GM19397 (cell line): ENCODE measurements at regions not wholly inside any gene's neighbourhood (a gene's known extent, or its start where the extent isn't known, plus 50 kb on each side); places are given as distances from the start of the nearest gene placed in this dataset.

Experiments used
- ATAC-seq: cut with Tn5 transposase; IDR thresholded peaks from one replicate; pipeline ENCODE4 v1.9.1; 2021; ENCODE audit warnings: mild to moderate bottlenecking, moderate library complexity; ENCODE audit not compliant: unreplicated experiment

DNA sequence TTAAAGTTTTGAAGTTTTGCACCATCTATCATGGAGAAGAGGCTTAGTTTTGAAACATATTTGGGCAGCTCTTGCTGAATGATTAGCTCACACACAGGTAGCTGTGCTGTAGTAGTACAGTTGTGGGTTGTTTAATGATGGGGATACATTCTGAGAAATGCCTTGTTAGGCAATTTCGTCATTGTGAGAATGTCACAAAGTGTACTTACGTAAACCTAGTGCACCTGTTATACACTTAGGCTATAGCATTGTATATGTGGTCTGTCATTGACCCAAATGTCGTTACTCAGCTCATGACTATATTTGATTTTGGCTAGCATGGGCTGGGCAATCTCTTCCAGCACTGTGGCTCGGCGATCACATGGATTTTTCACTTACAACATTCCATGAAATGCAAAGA lies 247.2 kb upstream of the IGFBP3 start:
- ATAC-seq: no peak

DNA sequence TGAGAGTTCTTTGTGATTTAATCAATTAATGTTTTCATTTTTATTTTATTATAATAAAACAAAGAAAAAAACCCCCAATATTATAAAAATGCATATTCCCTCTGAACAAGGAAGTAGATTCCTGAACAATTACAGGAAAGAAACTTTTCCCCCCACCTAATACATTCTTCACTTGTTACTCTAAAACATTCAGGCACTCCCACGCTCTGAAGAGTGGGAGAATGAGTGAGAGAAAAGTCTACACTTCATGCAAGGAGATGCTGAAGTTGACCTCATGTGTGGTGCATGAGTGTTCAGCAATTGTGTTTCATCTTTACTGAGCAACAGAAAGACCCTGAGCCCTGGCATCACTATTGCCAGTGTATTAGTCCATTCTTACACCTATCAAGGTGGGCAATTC lies 244.2 kb upstream of the IGFBP3 start:
- ATAC-seq: no peak

DNA sequence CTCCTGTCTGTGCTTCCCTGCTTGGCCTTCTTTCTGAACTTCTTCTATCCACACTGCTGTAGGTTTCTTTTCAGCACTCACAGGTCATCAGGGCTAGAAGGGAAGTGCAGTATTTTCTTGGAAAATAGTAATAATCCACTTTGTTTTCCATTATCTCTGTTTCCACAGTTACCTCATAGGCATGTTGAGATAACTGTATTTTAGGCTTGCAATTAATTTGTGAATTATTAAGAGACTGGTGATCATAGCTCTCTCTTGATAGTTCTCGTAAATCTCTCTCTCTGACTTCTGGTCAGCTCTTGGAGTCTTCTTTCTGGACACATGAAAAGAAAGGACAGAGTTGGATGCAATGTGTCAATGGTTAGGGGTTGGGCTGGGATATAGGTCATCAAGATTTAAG lies 243.6 kb upstream of the IGFBP3 start:
- no peak for ATAC-seq

DNA sequence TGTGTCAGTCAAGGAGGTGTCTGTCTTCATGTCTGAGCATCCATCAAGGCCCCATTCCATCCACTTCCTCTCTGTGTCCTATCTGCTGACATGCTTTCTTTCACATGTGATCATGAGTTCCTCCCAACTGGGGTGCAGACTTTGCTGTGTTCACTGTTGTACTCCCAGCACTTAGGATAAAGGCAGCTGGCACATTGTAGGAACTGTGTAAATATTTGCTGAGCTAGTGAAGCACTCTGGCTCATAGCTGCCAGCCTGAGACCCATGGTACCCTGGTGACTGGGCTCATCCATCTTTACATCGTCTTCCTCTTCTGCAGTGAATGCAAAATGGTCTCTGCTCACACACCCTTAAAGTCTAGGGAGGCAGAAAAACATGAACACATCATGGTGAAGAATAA lies 242.2 kb upstream of the IGFBP3 start:
- ATAC-seq: no peak

DNA sequence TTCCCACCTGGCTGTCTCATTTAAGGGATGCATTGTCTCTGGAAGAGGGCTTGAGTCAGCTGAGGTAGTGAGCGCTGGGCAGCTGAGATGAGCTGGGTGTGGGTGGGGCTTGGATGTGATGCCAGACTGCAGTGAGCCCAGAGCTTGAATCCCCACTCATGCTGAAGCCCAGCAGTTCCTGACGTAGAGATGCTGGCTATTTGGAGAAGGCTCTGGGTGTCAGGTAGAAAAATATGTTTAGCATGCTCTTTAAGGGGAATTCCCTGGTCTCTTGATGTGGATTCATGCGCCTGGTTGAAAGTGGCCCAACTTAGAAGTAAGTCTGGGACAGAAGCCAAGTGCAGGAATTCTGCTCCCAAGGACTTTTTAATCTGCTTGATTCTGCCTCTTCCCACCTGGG lies 241.5 kb upstream of the IGFBP3 start:
- ATAC-seq: no peak

DNA sequence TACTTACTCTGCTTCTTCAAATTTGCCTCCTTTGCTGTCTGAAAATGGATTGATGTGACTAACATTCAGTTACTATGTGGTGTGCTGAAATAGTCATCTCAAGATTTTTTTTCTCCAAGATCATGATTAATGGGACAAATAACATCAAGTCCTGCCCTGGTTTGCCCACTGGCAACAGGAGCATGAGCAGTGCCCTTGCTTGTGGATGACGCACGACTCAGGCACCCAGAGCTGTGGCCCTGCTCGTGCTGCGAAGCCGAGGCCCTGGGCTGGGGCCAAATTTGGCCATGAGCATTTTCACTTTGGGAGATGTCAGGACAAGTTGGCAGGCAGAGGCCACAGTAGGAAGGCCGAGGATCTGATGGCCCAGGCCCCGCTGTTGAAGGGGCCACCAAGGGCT lies 239.8 kb upstream of the IGFBP3 start:
- ATAC-seq: no peak

DNA sequence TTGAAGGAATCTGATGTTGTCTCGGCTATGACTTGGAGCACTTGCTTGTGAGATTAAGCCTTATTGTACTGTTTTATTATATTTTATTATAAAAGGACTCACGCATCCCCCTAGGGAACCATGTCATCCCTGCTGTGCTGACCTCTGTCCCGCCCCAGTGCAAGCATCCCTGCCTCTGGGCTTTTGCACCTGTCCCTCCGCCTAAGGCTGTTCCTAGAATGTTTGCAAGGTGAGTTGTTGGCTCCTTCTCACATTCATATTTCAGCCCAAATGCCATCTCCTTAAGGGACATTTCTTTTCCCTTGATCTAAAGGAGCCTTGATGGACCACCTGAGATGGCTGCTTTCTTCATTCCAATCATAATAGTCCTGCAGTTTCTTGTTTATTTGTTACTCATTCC lies 236.9 kb upstream of the IGFBP3 start:
- ATAC-seq: no peak

DNA sequence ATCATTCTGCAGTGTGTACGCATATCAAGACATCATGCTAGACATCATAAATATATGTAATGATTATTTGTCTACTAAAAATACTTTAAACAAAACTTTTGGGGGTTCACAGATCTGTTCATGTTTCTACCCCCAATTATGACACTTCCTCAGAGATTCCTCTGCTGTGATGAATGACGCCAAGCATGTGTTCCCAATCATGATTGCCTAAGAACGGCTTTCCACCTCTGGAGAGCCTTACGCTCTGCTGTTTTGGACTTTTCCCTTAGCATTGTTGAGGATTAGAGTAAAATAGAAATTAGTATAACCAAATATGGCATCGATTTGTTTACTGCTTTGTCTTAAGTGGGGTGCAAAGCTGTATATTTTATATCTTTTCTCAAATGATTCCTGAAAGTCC lies 236.3 kb upstream of the IGFBP3 start:
- ATAC-seq: no peak

DNA sequence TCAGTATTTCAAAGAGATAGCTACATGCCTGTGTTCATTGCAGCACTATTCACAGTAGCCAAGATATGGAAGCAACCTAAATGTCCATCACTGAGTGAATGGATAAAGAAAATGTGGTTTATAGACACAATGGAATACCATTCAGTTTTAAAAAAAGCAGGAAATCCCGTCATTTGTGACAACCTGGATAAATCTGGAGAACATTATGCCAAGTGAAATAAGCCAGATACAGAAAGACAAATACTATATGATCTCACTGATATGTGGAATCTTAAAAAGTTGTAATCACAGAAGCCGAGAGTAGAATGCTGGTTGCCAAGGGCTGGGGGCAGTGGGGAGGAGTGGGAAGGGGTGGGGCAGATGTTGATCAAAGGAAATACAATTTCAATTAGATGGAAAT lies 235.8 kb upstream of the IGFBP3 start:
- no peak for ATAC-seq

DNA sequence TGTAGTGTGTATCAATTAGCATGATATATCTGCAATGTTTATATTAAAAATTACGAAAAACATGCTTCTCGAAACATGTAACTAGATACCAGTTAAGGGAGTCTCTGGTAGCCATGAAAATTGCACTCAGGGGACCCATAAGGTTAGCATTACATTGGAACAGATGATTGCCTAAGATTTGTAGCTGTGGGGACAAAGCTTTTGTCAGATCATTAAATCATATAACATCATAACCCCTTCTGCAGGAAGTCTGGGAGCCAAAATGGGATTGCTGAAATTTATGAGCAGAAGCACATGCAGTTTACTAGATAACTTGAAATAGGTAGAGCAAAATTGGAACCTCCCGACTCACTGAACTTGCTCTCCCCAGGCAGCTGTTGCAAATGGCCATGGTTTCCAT lies 235.0 kb upstream of the IGFBP3 start:
- ATAC-seq: no peak

DNA sequence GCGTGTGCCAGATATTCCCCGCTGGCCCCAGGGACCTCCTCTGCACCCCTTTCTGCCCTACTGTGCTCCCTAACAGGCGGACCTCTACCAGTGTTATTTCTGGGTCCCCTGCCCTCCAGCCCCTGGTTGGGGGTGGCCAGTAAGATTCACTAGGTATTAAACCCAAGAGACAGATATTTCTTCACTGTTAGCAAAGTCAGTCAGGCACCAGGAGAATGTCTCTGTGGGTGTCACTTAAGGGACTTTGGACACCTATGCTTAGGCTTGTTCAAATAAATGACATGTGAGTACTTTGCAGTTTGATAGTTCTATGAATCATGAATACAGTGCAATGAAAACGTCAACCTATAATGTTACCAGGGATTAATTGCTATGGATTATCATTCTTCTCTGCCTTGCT lies 234.3 kb upstream of the IGFBP3 start:
- ATAC-seq: no peak

DNA sequence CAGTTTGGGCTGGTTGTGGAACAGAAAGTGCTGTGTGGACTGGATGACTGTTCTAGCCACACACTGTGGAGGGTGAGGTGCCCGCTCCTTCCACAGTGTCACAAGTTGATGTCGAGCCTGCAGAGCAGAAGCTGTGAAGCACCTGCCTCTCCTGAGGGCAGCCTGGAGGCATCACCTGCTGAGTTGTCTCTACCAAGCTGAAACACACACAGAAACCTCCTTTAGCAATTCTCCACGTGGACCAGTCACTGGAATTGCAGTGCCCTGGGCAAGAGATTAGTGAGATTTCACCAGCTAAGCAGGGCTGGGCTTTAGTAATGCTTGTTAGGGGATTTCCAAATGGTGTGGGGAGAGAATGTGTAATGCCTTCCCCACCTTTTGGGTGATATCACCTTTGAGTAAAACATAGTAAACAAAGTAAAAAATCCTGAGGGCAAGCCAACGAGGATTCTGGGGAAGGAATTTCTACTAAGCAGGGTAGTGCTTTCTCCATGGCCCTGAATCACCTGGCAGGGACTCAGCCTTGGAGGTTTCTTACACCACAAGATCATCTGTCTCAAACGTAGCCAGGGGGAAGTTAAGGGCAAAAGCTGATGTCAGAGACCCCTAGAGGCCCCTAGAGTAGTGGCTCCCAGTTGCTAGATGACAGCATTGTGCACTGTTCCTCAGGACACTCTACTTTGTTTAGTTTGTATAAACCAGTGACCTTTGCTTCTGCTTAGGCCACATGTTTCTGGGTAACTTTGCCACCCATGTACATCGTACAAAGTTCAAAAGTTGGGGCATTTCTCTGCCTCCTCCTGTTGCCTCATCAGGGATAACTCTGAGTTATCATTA lies 233.1 kb upstream of the IGFBP3 start:
- ATAC-seq: no peak

DNA sequence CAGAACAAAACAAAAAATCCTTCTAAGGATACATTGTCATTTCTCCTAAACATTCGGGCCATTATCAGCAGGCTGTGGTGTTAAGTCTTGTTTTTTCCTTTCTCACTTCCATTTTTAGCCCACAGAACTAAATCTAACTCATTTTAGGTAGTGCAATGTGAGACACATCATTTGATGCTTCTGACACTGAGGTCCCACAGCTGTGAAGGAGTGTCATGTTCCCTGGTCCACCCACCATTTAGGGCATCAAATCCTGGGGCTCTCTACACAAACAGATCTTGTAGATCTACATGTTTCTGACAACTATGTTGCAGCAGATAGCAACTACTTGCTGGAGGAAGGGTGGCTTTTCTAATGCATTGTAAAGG lies 232.5 kb upstream of the IGFBP3 start:
- no peak for ATAC-seq

DNA sequence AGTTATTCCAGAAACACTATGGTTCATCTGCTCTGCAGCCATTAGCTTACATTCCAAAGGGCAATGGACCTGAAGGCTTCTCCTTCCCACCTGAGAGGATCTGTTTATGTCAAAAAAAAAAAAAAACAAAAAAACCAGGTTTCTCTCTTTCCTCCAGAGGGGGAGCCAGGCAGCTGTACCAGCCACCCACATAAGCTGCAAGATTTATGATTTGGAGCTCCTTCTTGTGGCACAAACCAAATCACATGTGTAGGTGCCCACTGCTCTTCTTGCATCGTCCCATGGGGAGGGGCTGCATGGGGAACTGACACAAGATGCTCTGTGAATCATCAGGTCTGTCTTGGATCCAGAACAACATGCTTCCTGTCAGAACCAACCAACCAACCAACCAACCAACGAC lies 231.6 kb upstream of the IGFBP3 start:
- ATAC-seq: no peak

DNA sequence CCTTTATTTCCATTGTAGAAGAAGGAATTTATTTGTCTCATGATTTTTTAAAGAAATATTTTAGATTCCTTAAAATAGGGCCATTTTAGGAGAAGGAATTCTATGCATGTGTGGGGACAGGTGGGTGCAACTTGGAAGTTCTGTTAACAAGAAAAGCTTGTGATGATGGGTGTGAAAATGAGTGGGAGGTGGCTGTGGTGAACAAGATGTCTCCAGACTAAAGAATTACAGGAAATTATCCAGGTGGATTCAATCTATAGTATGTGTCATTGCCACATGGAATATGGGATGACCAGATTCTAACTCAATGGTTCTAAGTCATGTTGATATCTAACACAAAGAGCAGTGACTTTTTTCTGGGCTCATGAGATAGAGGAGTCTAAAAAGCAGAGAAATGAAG lies 229.6 kb upstream of the IGFBP3 start:
- no peak for ATAC-seq

DNA sequence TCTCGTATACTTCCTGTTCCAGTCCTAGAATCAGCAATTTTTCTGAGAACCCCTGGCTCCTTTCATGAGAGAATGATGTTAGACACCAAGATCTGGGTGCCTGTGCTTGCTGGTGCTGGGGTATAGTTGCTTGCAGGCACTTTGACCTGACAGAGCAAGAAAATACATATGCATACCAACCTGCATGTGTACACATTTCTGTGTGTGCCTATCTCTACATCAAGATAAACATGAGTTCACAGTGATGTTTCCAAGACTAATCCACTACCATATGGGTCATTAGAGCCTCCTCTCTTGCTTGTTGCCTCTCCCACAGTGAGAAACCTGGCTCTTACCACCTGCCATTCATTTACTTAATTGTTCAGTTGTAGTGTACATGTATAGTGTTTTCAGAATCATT lies 229.1 kb upstream of the IGFBP3 start:
- ATAC-seq: no peak

DNA sequence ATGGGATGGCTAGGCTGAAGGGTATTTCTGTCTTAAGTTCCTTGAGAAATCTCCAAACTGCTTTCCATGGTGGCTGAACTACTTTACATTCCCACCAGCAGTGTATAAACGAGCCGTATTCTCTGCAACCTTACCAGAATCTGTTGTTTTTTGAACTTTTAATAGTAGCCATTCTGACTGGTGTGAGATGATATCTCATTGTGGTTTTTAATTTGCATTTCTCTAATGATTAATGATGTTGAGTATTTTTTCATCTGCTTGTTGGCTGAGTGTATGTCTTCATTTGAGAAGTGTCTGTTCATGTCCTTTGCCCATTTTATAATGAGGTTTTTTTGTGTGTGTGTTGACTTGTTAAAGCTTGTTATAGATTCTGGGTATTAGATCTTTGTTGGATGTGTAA lies 226.8 kb upstream of the IGFBP3 start:
- ATAC-seq: no peak

DNA sequence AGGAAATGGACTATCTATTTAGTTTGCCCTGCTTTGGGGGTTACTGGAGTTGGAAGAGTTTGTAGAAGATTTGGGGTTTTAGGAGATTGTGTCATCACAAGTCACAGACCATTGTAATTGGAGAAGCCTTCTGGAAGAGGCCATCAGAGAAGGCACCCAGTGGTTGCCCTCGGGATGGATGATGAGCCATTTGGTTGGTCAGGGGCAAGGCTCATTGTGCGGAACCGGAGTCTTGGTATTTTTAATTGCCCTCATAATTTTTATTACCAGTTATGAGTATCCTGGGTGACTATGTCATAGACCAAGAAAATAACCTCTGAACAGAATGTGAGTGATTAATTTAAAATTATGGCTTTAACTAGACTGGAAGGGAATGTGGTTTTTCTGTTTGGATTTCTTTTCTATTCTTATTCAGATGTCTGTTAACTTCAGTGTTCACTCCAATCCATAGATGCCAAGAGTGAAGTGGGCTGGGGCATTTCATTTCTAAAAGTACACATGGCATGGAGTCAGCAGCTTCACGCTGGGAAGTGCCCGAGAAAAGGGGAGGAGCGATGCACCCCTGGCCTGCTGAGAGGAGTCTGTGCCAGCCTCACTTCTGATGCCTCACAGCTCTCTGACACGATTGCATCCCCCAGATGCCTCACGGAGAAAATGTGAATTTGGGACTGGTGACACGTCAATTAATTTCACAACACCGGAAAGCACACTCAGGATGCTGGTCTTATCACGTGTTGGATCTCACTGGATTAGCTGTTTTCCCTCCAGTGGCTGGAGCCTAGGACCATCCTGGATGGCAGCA lies 225.6 kb upstream of the IGFBP3 start:
- no peak for ATAC-seq

DNA sequence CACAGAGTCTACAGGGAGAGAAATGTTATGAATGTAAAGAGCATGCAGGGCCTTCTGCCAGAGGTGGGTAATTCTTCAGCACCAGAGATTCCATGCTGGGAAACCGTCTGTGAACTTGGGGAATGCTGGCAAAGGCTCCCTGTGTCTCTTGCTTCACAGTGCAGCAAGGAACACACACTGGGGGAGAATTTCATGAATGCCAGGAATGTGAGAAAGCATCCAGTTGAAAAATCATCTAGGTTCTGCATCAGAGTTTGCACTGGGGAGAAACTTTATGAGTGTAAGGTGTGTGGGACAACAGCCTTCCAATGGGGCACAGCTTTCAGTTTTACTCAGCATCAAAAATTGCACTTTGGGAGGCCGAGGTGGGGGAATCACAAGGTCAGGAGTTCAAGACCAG lies 224.3 kb upstream of the IGFBP3 start:
- ATAC-seq: no peak

DNA sequence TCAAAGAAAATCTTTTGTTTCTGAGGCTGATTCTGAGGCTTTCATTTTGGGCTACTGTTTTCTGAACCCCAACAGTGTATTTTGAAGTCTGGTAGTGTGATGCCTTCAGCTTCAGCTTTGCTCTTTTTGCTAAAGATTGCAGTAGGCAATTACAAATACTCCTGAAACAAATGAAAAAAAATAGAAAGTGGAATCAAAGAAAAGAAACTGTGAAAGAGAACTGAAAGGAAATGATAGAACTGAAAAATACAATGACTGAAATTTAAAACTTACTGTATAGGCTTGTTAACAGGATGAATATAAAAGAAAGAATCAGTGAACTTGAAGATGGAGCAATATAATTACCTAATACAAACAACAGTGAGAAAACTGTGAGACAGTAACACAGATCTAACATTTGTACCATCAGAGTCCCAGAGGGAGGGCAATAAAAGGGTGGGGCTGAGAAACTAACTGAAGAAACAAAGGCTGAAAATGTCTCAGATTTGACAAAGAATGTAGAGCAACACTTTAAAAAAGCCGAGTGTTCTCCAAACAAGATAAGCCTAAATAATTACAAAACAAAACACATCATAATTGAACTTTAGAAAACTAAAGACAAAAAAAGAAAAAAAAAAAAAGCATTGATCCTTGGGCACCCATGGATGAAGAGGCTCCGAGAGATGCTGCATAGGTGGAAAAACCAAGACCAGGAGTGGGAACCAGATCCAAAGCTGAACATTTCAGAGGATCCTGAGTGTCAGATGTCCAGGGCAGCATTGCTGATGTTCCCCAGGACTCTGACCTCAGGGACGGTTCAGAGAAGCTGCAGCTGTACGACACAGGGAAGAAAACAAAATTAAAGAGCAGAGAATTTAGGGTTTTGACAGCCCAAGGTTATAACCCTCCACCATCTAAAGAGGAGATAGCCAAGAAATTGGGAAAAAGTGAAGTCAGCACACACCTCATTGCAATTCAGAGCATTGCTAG lies 223.2 kb upstream of the IGFBP3 start:
- ATAC-seq: no peak

DNA sequence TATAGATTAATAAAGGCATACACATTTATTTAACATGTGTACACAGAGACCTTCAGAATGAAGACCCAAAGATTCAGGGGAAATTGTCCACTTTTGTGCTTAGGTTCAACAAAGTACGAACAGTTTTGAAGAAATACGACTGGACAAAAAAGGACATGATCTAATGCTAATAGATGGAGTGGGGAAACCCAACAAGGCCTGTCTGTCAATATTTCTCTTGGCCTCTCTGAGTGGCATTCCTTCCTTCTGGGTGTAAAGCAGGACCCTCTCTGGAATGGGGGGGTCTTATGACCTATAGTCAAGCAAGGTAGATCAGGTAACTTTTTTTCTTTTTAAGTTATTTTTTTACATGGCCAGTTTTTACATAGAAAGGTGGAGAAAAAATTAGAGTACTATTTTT lies 222.3 kb upstream of the IGFBP3 start:
- no peak for ATAC-seq
